ENCODE measurements at regions not wholly inside any gene's neighbourhood (a gene's known extent, or its start where the extent isn't known, plus 50 kb on each side); places are given as distances from the start of the nearest gene placed in this dataset.
A peak's percentile ranks its signal among the peaks of the same experiment; 100 is the strongest.
"Not testable (repeated sequence)": the region's sequence is repeated elsewhere in the genome, so short reads cannot be mapped to it uniquely, and the experiment has no call there.

DNA sequence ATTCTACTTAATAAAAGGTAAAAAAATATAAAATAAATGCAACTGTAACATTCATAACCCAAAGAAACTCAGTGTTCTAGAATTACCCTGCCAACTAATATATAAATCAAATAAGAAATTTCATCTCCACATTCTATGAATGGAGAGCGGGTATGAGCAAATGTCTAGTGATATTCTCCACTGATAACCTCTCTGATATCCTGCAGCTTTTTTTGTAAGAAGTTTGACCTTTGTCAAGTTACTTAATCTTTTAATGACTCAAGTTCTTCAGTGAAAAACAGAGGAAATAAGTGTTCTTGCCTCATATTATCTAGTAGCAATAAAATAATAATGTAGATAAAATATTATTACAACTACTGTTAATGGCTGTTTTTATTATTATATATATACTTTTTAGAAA lies 1275.6 kb upstream of the CDH9 start:
- DNase-seq = no peak

DNA sequence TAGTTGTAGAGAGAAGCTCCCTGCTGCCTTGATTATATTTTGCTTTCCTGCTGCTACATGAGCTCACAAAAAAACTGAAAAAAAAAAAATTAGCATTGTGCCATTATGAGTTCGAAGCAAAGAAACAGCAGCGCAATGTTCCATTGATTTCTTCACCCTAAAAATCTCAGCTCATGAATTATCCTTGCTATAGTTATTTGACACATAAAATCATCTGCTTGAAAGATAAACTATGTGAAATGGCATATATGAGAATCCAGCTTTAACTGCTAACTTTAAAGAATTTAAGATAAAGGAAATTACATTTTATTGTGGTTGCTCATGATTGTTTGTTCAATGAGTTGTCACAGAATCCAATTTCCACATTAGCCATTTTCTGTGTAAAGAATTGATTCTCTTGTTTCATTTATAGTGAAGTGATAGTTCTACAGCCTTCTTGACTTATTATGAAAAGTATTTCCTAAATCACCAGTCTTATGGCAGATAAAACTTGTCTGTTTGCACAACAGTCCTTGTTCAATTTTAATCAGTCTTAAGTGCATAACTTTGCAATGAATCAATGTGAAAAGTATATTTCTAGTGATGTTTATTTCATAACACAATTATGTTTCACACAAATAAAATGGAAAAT lies 1275.0 kb upstream of the CDH9 start:
- no peak for DNase-seq

DNA sequence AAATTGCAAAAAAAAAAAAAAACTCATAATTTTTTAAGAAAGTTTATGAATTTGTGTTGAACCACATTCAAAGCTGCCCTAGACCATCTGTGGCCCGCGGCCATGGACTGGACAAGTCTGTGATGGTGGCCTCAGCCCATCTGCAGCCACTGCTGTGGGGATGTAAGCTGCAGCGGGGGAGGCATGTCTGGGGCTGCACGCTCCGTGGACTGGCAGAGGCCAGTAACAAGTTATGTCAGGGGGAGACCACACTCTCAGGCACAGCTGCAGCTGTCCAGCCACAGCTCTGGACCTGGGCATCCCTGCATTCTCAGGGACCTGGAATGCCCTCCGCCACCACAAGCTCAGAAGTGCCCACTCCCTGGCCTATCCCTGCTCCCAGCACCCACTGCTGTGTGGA lies 1272.3 kb upstream of the CDH9 start:
- DNase-seq = no peak

DNA sequence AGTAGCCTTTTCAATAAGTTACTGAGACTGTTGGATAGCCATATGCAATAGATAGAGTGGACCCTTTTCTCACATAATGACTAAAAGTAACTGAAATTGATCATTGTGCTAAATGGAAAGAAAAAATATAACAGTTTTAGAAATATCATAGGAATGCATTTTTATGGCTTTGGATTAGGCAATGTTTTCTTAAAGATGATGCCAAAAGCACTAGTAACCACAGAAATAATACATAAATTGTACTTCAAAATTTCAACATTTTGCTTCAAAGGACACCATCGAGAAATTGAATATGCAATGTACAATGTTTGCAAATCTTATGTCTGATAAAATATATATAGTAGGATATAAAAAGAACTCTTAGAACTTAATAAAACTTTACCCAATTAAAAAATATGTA lies 1267.5 kb upstream of the CDH9 start:
- DNase-seq = no peak

DNA sequence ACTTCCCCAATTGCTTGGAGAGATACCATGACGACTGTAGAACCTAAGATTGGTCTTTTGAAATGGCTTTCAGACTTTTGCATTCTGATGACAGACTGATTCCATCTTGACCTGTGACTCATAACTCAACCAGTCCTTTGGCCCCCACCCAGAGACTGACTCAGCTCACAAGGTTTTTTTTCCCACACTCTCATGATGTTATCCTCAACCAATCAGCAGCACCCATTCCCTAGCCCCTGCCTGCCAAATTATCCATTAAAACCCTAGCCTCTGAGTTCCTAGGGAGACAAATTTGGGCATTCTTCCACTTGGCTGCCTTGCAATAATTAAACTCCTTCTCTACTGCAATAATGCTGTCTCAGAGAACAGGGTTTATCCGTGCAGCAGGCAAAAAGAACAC lies 1263.3 kb upstream of the CDH9 start:
- DNase-seq = no peak

DNA sequence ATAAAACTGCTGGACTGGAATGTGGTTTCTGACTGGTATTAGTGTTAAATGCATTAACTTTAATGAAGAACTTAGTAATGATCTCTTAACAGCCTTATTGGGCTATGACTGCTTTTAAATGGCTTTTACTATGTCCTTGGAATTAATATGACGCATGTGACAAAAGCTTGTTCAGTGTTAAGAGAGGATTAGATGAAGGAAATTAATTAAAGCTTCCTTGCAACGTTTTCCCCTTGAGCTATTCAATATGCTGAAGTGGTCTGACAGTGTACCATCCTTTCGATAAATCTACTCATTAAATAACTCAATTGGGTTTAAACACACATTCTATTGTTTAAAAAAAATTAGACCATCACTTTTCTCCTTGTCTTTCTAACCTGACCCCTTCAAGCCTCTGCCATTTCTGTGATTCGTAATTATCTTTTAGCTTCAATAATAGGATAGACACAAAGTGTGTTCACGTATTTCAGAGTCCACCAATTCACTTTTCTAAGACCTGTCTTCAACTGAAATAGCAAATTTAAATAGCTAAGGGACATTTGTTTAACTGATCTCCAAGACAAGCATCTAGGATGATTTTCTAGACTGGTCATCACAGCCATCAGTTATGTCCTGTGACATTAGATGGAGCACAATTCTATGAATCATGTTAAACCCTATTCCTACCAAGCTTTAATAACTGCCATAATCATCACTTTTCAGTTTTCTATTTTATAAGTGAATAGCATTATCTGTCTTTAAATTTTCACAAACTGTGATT lies 1258.0 kb upstream of the CDH9 start:
- no peak for DNase-seq

DNA sequence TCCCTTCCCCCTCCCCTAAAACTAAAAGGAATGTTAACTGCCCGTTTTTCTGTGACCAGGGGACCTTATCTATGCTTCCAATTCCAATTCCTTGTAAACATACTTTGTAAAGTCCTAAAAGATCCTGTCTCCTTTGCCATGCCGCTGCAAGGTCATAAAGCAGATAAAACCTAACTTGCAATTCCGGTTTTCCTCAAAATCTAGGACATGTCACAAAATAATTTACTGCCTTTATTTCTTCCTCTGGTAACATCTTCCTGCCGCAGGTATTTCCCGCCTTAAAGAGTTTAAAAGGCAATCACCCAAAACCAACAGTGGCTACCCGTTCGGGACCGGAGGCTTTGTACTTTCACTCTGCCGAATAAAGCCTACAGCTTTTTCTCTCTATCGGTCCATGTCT lies 1248.6 kb upstream of the CDH9 start:
- DNase-seq = not testable (repeated sequence)

DNA sequence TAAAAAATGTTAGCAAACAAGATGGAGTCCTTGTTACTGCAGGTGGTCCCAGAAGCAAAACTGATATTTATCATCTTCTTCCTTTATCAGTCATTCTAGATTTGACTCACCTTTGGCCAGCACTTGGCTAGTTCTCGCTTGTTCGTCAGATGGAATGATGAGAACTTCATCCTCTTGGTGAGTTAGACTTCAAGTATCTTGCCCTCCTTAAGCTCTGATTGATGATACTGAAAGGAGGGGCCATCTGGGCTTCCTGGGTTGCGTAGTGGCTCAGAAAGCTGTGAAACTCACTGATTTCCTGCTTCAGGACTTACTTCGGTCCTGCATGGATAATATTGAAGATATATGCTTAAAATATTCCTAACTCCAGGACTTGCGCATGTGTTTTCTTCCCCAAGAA lies 1248.2 kb upstream of the CDH9 start:
- no peak for DNase-seq

DNA sequence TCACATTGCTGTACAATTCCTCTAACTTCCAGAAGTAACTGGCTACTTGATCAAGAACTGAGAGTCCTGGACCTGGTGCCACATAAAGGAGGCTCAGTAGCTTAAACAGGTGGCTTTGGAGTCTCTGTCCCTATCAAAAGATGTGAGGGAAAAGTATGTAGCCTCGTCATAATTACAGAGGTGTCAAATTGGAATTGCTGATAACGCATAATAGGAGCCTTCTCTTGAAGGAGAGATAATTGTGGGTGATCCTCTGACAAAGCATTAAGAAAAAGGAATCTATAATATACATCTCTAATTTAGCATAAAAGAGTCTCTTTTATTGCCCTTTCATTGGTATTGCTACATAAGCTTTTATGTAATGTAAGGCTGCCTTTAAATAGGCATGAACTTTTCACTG lies 1246.4 kb upstream of the CDH9 start:
- no peak for DNase-seq

DNA sequence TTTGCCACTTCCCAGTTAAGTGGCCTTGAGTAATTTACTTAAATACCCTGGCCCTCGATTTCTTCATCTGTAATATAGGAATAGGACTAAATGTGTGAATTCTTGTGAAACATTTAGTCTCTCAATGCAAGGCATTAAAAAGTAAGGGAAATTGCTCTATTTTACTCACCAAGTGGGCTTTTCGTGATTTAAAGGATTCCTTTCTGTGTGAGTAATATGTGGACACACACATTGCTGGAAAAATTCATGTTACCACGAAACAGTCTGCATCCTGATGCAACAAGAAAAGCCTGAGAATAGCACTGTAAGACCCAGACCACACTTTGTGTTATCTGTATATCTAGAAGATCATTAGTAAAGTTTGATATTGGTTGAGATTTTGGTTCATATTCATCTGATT lies 1243.0 kb upstream of the CDH9 start:
- DNase-seq = no peak

DNA sequence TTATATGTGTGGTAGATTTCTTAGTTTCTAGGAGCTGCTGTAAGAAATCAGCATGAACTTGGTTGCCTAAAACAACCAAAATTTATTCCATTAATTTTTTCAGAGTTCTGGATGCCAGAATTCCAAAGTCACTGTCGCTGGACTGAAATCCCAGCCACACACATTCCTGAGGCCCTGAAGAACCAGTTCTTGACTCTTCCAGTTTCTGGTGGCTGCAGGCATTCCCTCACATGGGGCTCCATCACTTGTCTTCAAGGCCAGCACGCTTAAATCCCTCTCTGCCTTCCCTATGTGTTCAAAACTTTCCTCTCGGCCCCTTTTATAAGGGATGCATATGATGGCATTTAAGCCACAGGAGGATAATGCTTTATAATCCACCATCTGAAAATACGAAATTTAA lies 1237.5 kb upstream of the CDH9 start:
- no peak for DNase-seq

DNA sequence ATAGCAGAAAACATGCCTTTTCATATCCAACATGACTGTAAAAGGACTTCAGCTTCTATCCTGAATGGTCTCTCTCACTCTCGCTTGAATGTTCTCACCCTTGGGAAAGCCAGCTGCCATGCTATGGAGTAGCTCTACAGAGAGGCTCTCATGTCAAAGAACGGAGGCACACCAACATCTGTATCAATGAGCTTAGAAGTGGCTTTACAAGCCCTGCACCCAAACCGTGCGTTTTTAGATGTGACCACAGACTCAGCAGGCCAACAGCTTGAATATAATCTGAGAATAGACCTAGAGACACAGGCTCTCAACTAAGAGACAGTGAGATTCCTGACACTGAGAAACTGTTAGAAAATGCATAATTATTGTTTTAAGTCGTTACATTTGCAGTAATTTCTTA lies 1231.6 kb upstream of the CDH9 start:
- DNase-seq = no peak

DNA sequence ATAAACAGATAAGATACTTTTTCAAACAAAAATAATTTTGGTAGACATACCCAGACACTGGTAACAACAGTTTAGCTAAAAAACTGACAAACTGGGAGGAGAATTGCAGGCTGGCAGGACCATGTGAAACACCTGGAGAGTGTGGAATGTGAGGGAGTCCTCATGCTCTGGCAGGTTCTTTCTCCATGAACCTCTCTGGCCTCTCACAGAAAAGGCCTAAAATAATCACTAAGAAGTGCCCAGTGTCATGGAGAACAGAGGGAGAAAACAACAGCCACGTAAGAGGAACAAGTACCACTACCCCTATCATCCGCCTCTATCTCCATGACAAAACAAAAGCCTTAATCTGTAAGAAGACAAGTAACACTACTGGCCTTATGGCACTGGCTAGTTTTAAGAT lies 1227.5 kb upstream of the CDH9 start:
- DNase-seq = no peak

DNA sequence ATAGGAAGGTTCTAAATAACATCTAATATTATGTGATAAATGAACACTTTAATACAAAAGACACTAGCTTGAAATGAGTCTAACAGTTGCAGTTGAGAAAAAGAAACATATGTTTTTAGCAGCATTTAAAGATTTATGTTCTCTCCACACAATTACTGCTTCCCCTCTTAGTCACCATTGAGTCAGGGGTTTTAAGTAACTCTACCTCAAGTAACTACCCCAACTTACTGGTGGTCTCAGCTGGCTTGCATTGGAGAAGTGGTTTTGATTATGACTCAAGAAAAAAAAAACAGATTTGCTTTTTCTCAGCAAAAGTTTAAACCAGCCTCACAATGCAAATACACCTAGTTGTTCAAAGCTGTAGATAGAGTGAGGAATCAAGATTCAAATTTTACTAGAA lies 1216.5 kb upstream of the CDH9 start:
- no peak for DNase-seq

DNA sequence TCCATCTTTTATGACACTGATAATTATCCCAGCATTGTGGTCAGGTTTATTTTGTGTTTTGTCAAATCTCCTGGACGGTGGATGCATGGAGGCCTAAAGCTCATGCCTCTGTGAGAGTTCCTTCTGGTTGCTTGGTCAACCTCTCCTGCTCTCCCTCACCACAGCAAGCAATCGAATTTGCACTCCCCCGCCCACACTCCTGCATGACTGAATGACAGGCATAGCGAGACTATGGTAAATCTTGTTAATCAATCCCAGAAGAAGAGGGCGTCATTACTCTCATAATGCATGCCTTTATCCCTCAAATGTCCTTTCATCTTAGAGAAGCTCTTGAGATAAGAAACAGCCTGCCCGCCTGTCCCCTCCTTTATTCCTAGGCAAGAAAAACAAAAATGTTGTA lies 1215.0 kb upstream of the CDH9 start:
- no peak for DNase-seq

DNA sequence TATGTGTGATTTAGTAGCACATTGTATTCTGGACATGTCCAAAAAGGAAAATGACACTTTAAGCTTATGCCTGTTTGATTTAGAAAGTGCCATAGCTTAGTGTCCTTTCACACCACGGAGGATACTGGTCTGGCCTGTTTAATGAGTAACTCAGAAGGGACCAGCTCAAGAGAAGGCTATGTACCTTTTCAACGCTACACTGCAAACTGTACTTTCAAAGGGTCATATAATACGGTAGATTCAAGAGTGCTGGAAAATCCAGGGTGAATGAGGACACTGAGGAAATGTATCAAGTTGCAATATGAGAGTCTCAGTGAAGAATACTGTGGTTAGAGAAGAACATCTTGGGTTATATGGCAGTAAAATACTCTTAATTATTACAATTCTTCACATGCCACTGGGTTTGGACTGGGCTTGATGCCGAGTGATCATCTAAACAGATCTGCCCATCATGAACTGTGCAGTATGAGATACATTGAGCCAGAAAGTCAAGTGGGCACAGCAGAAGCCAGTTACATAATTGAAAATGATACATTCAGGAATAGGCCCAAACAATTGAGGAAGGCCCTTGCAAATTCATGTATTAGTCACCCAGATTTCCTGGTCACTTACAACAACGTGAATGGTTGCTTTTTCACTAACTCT lies 1211.5 kb upstream of the CDH9 start:
- no peak for DNase-seq

DNA sequence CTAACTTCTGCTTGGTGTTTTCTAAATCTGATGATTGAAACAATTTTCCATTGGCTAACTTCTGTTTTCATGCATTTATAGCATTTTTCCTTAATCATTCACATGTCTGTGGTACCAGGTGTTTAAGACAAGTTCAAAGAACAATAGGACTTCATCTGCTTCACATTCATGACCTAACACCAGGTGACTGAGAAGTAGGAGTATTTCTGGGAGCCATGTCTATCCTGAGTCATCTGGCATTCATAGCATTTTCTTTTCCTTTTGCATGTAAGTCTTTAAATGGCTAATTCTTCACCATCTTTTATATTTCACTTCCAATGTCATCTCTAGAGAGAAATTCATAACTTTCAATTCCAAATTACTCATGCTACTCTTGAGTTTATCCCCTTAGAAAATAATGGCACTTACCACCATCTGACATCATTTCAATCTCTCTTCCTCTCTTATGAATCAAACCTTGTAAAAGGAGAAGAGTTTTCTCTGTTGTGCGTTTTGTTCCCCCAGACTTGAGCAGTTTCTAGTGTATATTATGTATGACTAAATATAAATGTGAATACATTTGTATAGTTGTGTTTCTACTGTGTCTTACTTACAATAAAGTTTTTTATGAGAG lies 1196.1 kb upstream of the CDH9 start:
- no peak for DNase-seq

DNA sequence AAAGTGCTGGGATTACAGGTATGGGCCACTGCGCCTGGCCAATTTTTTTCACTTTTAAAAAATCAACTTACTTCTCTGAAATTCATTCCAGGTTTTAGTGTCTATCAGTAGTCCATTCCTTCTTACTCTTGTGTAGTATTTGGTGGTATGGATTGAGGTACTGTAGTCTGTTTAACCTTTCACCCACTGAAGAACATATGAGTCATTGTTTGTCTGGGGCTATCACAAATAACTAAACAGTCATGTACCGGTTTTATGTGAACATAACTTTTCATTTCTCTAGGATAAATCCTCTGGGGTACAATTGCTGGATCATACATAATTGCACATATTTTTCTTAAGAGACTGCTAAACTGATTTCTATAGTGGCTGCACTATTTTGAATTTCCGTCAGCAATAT lies 1188.0 kb upstream of the CDH9 start:
- DNase-seq = no peak

DNA sequence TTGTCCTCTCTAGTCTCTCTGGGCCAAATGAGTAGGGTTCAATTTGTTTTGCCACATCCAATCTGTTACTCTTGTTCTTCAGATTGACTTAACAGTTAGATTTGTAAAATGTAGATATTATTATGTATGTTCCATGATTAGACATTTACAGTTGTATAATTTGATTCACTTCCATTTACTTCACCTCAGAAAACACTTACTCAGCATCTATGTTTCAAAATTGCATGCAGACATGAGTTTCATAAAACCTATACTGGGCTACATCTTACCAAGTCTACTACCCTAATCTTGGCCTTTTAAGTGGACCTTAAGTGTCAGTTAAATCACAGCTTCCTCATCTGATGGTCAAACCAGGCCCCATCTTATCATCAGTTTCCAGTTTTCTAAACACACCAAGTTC lies 1181.2 kb upstream of the CDH9 start:
- no peak for DNase-seq

DNA sequence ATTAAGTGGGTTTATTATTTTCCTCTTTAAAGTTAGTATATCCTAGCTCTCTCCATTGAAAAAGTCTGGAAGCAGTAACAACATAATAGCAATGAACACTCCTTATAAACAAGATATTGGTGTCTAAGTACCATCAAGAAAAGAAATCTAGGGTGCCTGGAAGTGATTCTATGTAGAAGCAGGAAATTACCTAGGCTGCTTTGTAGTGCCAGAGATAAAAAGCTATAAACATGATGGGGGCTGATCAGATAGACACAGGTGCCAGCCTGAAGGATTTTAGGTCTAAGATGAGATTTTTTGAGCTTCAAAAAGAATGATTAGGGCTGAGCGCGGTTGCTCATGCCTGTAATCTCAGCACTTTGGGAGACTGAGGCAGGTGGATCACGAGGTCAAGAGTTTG lies 1179.3 kb upstream of the CDH9 start:
- no peak for DNase-seq

DNA sequence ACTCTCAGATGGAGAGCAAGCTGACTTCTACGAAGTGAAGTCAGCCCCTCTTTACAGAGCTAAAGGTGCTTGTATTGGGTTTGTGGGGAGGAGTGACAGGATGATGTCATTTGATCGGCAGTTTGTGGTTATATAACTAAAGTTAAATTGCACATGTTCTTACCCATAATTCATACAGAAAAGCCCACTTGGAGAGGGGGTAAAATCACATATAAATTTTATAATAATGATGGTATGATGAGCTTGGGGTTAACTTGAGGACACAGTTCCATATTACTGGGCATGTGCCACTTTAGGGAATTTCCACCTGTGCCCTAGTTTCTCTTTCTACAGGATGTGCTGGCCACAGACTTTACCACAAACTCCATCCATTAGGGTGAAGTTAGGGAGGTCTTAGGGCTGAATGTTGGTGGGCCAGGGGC lies 1178.6 kb upstream of the CDH9 start:
- DNase-seq = peak; percentile 20

DNA sequence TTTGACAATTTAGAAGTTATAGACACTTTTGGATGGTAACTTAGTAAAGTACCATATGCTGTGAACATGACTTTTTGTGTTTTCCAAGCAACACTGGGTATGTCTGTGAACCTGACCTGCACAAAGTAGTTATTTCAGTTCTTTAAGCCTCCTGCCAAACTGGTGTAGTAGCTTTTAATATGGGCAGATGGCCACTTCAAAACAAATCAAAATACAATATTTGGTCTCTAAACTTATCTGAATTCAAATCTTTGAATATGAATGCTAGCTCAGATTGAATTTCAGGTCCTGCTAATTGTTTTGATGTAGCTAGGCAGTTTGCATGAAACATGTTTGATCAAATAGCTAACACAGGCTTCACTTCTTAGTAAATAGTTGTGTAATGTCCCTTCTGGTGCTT lies 1176.7 kb upstream of the CDH9 start:
- DNase-seq = no peak

DNA sequence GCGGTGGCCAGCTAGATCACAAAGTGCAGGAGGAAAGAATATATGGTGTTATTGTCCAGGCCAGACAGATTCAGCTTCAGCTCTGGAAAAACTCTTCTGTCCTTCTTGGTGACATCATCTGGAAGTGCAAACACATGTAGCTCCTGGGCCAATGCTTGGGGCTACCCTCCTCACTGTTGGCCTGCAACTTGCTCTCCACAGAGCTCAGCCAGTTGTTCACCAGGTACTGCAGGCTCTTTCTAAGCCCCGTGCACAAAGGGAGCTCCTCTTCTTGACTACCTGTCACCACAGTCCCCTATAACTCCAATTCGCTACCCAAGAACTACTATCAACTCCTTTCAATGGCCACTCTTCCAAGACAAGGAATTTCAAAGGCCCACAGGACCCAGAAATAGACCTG lies 1175.9 kb upstream of the CDH9 start:
- DNase-seq = no peak

DNA sequence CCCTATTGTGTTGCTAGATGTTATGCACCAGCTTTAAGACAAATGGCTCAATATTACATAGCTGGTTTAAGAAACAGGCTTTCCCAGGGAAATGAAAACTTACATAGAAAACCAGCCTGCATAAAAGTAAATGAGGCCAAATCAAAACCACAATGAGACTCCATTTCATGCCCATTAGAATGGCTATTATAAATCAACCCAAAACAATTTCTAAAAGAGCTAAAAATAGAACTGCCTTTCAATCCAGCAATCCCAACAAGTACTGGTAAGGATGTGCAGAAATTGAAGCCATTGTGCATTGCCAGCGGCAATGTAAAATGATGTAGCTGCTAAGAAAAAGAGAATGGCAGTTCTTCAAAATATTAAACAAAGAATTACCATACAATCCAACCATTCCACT lies 1170.0 kb upstream of the CDH9 start:
- no peak for DNase-seq
